HG03196 (cell line): ENCODE measurements at regions not wholly inside any gene's neighbourhood (a gene's known extent, or its start where the extent isn't known, plus 50 kb on each side); places are given as distances from the start of the nearest gene placed in this dataset.
"Not testable (repeated sequence)": the region's sequence is repeated elsewhere in the genome, so short reads cannot be mapped to it uniquely, and the experiment has no call there.

Experiments
- ATAC-seq: cut with Tn5 transposase; IDR thresholded peaks from one replicate; pipeline ENCODE4 v1.9.1; 2021; ENCODE audit not compliant: unreplicated experiment

GRCh38 chr3:72081471-72082185, 296.7 kb upstream of the PROK2 start:
- no peak for ATAC-seq

- no peak for ATAC-seq
Observed at GRCh38 chr3:72080800-72081199, 295.9 kb upstream of the PROK2 start.

GRCh38 chr3:72080095-72080494, 295.1 kb upstream of the PROK2 start:
- ATAC-seq: no peak

GRCh38 chr3:72079369-72079872, 294.5 kb upstream of the PROK2 start:
- no peak for ATAC-seq

GRCh38 chr3:72078676-72079368, 293.9 kb upstream of the PROK2 start:
- no peak for ATAC-seq

GRCh38 chr3:72077473-72078259, 292.7 kb upstream of the PROK2 start:
- ATAC-seq: peak; percentile 25

- not testable (repeated sequence) for ATAC-seq
Observed at GRCh38 chr3:72075848-72076247, 290.9 kb upstream of the PROK2 start.

- no peak for ATAC-seq
Observed at GRCh38 chr3:72071624-72072023, 286.7 kb upstream of the PROK2 start.

GRCh38 chr3:72070005-72070404, 285.1 kb upstream of the PROK2 start:
- no peak for ATAC-seq

- ATAC-seq: no peak
Observed at GRCh38 chr3:72069543-72069942, 284.6 kb upstream of the PROK2 start.

GRCh38 chr3:72068621-72069020, 283.7 kb upstream of the PROK2 start:
- no peak for ATAC-seq

- ATAC-seq: no peak
Observed at GRCh38 chr3:72067721-72068120, 282.8 kb upstream of the PROK2 start.

- ATAC-seq: no peak
Observed at GRCh38 chr3:72065872-72066641, 281.1 kb upstream of the PROK2 start.

GRCh38 chr3:72065236-72065635, 280.3 kb upstream of the PROK2 start:
- no peak for ATAC-seq

GRCh38 chr3:72064727-72065126, 279.8 kb upstream of the PROK2 start:
- ATAC-seq: not testable (repeated sequence)

GRCh38 chr3:72062017-72062416, 277.1 kb upstream of the PROK2 start:
- no peak for ATAC-seq

- ATAC-seq: no peak
Observed at GRCh38 chr3:72060447-72061034, 275.6 kb upstream of the PROK2 start.

GRCh38 chr3:72058493-72059081, 273.6 kb upstream of the PROK2 start:
- no peak for ATAC-seq

- no peak for ATAC-seq
Observed at GRCh38 chr3:72055436-72055835, 270.5 kb upstream of the PROK2 start.

GRCh38 chr3:72054976-72055375, 270.0 kb upstream of the PROK2 start:
- ATAC-seq: no peak
